Astrocyte of the spinal cord (primary cell): ENCODE measurements at regions not wholly inside any gene's neighbourhood (a gene's known extent, or its start where the extent isn't known, plus 50 kb on each side); places are given as distances from the start of the nearest gene placed in this dataset.

Experiments
- DNase-seq: peaks from one replicate; pipeline ENCODE4 v3.0.0; 2011; ENCODE audit warnings: low read depth, low spot score
- H3K4me3 ChIP-seq: 2 replicates; pipeline ENCODE4 v1.5.1; 2011; ENCODE audit warnings: low read depth, mild to moderate bottlenecking, low read length, moderate library complexity
- CTCF ChIP-seq: IDR thresholded peaks from 2 replicates; pipeline ENCODE4 v1.5.1; 2012; ENCODE audit warnings: low read depth, mild to moderate bottlenecking, low read length, inconsistent platforms
- in situ Hi-C: cut with HindIII; loops from 2 replicates; pipeline ENCODE4 v1.10.0; 2017; ENCODE audit warnings: low sequenced_read_pairs

GRCh38 chr2:201960305-201960704 is 73.3 kb upstream of the FZD7 start:
- no peak overlapping the region for H3K4me3 ChIP-seq
- in situ Hi-C loops: no loop called here
- no peak for TF ChIP-seq CTCF
- DNase-seq: no peak

GRCh38 chr2:201961401-201961800 is 72.3 kb upstream of the FZD7 start:
- in situ Hi-C loops: no loop called here
- H3K4me3 ChIP-seq: no peak overlapping the region
- TF ChIP-seq CTCF: no peak
- DNase-seq: no peak

GRCh38 chr2:201962774-201963562 is 70.7 kb upstream of the FZD7 start:
- no peak overlapping the region for H3K4me3 ChIP-seq
- in situ Hi-C loops: no loop called here
- no peak for DNase-seq
- no peak for TF ChIP-seq CTCF

GRCh38 chr2:201964011-201964410 is 69.6 kb upstream of the FZD7 start:
- in situ Hi-C loops: no loop called here
- no peak overlapping the region for H3K4me3 ChIP-seq
- no peak for DNase-seq
- TF ChIP-seq CTCF: no peak

GRCh38 chr2:201964631-201965206 is 68.9 kb upstream of the FZD7 start:
- in situ Hi-C loops: no loop called here
- DNase-seq: peak; percentile 74
- H3K4me3 ChIP-seq: no peak overlapping the region
- no peak for TF ChIP-seq CTCF

GRCh38 chr2:201965550-201965949 is 68.1 kb upstream of the FZD7 start:
- in situ Hi-C loops: no loop called here
- no peak overlapping the region for H3K4me3 ChIP-seq
- TF ChIP-seq CTCF: no peak
- no peak for DNase-seq
